Suprapubic skin (tissue), 4 donors: ENCODE measurements at regions not wholly inside any gene's neighbourhood (a gene's known extent, or its start where the extent isn't known, plus 50 kb on each side); places are given as distances from the start of the nearest gene placed in this dataset.

Source experiments
- DNase-seq, 2 donors: peaks; one replicate each; pipeline ENCODE4 v3.0.0-alpha.2; 2019; ENCODE audit warnings: low spot score in 2 of 2
- H3K27ac ChIP-seq: fragments of 200-600 bp; sonication (generic); one replicate; pipeline ENCODE4 v1.5.1; 2019
- H3K27me3 ChIP-seq: fragments of 200-600 bp; sonication (generic); one replicate; pipeline ENCODE4 v1.5.1; 2019
- H3K36me3 ChIP-seq: fragments of 200-600 bp; sonication (generic); one replicate; pipeline ENCODE4 v1.5.1; 2019
- H3K4me1 ChIP-seq: fragments of 200-600 bp; sonication (generic); one replicate; pipeline ENCODE4 v1.5.1; 2019
- H3K4me3 ChIP-seq: fragments of 200-600 bp; sonication (generic); one replicate; pipeline ENCODE4 v1.5.1; 2019; ENCODE audit warnings: mild to moderate bottlenecking
- H3K9me3 ChIP-seq: fragments of 200-600 bp; sonication (generic); one replicate; pipeline ENCODE4 v1.5.1; 2019
- EP300 ChIP-seq: sonication (generic); formaldehyde crosslinking; IDR thresholded peaks from one replicate; pipeline ENCODE4 v1.6.1; 2017; ENCODE audit warnings: antibody characterized with exemption
- POLR2A ChIP-seq, 2 donors: fragments of 450-650 bp; IDR thresholded peaks; one replicate each; pipeline ENCODE4 v1.6.1; 2017; ENCODE audit warnings: antibody characterized with exemption in 2 of 2, mild to moderate bottlenecking in 2 of 2, moderate library complexity in 2 of 2
- POLR2AphosphoS5 ChIP-seq, 3 donors: sonication (generic); formaldehyde crosslinking; IDR thresholded peaks; one replicate each; pipeline ENCODE4 v1.6.1; 2017; ENCODE audit warnings: antibody characterized with exemption in 3 of 3
- WGBS: methylation state at CpG from one replicate; pipeline ENCODE4 v1.1.5; 2018; 5-methylcytosine and 5-hydroxymethylcytosine counted together
- TF ChIP-seq, protein P1 (sequence below), 2 donors: fragments of 200-600 bp in 1 of 2; fragments of 450-650 bp in 1 of 2; sonication (generic) in 1 of 2; IDR thresholded peaks; one replicate each; pipeline ENCODE4 v1.5.1; 2016 to 2019; ENCODE audit warnings: antibody characterized with exemption in 2 of 2, mild to moderate bottlenecking in 1 of 2, moderate library complexity in 1 of 2

DNA sequence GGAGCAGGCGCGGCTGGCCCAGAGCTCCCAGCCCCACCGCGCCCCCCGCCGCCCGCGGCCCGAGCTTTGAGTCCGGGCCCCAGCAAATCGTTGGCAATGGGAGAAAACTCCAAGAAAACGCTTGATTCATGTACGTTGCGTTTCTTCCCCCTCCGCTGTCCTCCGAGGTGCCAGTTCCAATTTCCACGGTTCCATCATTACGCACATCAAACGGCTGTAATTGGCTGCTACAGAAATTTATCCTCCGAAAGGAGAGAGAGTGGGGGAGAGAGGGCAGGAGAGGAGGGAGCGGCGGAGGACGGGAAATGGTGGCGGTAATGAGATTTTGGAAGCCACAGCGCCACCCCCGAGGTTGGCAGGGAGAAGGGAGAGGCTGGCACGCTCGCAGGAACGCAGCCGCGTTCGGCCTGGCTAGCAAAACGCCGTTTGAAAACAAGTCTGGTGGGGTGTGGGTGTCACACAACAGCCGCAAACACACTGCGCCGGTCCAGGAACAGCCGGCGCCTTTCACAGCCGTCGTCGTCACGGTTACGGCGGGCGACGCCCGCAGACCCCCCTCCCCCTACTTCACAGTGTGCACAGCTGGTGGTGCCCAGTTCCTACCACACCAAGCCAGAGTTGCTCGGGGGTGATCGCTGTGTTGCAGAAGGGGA lies 57.5 kb downstream of the UNCX start:
- H3K4me3 ChIP-seq, result peak overlapping the region; percentile 45
- peaks cover 17% of the 10 kb centered on the region for H3K4me1 ChIP-seq
- no peak for DNase-seq
- H3K27ac ChIP-seq, result no peak overlapping the region
- no peaks in the 10 kb centered on the region for H3K9me3 ChIP-seq
- H3K36me3 ChIP-seq, result no peaks in the 10 kb centered on the region
- 1% methylated on average over 44 of the region's 50 CpGs for WGBS
- TF ChIP-seq EP300, result no peak
- TF ChIP-seq POLR2A (IDR thresholded peaks at IDR 0.05), result no peak
- TF ChIP-seq, protein P1, sequence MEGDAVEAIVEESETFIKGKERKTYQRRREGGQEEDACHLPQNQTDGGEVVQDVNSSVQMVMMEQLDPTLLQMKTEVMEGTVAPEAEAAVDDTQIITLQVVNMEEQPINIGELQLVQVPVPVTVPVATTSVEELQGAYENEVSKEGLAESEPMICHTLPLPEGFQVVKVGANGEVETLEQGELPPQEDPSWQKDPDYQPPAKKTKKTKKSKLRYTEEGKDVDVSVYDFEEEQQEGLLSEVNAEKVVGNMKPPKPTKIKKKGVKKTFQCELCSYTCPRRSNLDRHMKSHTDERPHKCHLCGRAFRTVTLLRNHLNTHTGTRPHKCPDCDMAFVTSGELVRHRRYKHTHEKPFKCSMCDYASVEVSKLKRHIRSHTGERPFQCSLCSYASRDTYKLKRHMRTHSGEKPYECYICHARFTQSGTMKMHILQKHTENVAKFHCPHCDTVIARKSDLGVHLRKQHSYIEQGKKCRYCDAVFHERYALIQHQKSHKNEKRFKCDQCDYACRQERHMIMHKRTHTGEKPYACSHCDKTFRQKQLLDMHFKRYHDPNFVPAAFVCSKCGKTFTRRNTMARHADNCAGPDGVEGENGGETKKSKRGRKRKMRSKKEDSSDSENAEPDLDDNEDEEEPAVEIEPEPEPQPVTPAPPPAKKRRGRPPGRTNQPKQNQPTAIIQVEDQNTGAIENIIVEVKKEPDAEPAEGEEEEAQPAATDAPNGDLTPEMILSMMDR (IDR thresholded peaks at IDR 0.05), result no peak
- no peak for TF ChIP-seq POLR2AphosphoS5 (IDR thresholded peaks at IDR 0.05)
- peaks cover 90% of the 10 kb centered on the region for H3K27me3 ChIP-seq

DNA sequence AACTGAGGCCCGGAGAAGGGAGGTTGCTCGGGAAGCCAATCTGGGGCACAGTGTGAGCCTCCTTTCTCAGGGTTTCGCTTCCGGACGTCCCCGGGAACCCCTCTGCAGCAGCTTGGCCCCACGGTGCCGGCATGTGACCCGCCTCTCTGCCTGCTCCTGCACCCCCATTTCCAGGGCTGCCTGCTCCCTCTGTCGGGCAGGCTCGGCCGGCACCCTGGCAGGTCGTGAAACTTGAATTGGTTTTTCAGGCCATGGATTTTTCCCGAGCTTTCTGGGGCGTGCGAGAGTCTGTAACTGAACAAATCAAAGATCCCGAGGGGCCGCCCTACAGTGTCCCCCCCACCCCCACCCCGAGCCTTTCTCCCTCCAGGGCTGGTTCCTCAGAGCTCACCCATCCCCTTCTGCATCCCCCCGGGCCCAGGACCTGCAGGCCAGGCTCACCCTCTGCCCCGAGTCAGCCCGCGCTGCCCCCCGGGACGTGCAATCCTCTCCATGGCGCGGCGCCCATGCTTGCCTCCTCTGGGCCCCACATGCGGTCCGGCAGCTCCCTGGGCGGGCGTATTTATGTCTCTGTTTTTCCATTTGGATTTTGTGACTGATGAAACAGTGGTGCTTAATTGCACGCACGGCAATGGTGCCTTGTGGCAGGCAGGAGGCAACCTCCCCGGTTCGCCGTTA lies 58.1 kb downstream of the UNCX start:
- Histone ChIP-seq H3K27me3 (peaks cover 87% of the 10 kb centered on the region), H3K36me3 (no peaks in the 10 kb centered on the region), H3K4me1 (peaks cover 17% of the 10 kb centered on the region), H3K9me3 (no peaks in the 10 kb centered on the region), H3K27ac (no peak overlapping the region), H3K4me3 (peak overlapping the region; percentile 45)
- no peak for TF ChIP-seq POLR2A (IDR thresholded peaks at IDR 0.05)
- TF ChIP-seq, protein P1 (IDR thresholded peaks at IDR 0.05), result no peak
- WGBS, result 4% methylated on average over 18 of the region's 37 CpGs
- DNase-seq, result no peak

DNA sequence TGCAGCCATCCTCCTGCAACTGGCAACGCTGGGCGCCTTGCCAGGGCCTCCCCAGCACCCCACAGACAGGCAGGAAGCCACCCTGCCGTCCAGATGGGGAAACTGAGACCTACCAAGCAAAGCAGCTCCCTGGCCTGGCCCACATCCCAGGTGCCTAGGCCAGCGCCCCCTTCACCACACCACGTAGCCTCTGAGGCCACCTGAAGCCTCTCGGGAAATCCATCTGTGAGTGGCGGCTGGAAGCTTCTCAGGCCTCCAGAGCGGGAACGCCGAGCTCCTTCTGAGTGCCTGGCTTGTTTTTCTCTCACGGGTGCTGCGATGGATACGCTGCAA lies 58.7 kb downstream of the UNCX start:
- 87% methylated on average over 9 of the region's 13 CpGs for WGBS
- H3K4me3 ChIP-seq, result no peak overlapping the region

DNA sequence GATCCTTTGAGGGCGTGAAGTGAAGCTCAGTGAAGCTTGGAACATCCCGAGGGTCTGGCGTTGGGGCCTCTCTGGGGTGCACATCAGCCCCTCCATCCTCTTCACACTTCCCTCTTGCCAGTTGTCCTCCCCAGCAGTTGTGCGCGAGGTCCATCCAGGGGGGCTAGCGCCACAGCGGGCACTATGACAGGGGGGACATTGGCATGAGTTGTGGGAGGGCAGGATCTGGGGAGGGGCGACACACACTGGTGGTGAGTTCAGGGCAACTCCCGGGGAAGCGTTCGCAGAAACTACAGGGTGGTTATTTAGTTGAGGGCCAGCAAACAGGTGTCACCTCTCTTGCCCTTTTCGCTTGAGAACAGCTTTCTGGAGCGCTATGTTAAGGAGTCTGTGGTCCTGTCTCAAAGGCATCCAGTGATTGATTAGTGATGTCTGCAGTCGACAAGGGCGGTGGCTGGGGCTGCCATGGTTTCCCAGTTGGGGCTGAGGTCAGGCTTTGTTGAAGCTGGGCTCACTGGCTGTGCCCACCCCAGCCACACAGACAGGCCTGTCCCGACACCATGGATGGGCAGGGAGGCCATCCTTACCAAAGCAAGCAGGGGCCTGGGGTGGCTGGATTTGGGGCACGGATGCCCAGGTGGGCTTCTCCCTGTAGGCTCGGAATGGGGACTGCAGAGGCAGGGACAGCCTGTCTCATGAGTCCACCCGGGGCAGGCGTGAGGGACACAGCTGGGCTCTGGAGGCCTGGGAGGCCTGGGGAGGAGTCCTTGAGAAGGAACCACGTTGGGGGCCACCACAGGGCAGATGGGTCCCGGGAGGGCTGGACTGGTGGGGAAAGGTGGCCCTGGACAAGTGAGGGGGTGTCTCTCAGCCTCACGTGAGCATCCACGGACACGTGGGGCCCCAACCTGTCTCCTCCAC lies 59.4 kb downstream of the UNCX start:
- Histone ChIP-seq H3K36me3 (no peaks in the 10 kb centered on the region), H3K9me3 (no peaks in the 10 kb centered on the region), H3K27ac (no peak overlapping the region), H3K4me3 (no peak overlapping the region), H3K4me1 (peaks cover 17% of the 10 kb centered on the region), H3K27me3 (peaks cover 89% of the 10 kb centered on the region)
- WGBS, result 86% methylated on average over 10 of the region's 25 CpGs
- DNase-seq, result no peak
- TF ChIP-seq EP300, result no peak
- no peak for TF ChIP-seq POLR2A (IDR thresholded peaks at IDR 0.05)
- TF ChIP-seq, protein P1 (IDR thresholded peaks at IDR 0.05), result no peak
- no peak for TF ChIP-seq POLR2AphosphoS5 (IDR thresholded peaks at IDR 0.05)

More for the DNA sequence above, 58.7 kb downstream of the UNCX start:
- DNase-seq, result no peak
- Histone ChIP-seq H3K9me3 (no peaks in the 10 kb centered on the region), H3K4me1 (peaks cover 17% of the 10 kb centered on the region), H3K27ac (no peak overlapping the region), H3K36me3 (no peaks in the 10 kb centered on the region), H3K27me3 (peaks cover 87% of the 10 kb centered on the region)
- TF ChIP-seq EP300 (no peak), POLR2AphosphoS5 (IDR thresholded peaks at IDR 0.05) (no peak), POLR2A (IDR thresholded peaks at IDR 0.05) (no peak)
- TF ChIP-seq, protein P1 (IDR thresholded peaks at IDR 0.05), result no peak
